SU-DHL-6 (cell line): ENCODE measurements at regions not wholly inside any gene's neighbourhood (a gene's known extent, or its start where the extent isn't known, plus 50 kb on each side); places are given as distances from the start of the nearest gene placed in this dataset.

Experiments
- EZH2phosphoT487 ChIP-seq: fragments of 200-600 bp; sonication (generic), shearing (Covaris generic); conservative IDR thresholded peaks from 2 replicates; pipeline ENCODE4 v1.6.1; 2018; ENCODE audit warnings: mild to moderate bottlenecking, antibody characterized with exemption, low read length, moderate library complexity, mixed read lengths
- TF ChIP-seq, protein P1 (sequence below): fragments of 200-600 bp; sonication (generic); IDR thresholded peaks from one replicate; pipeline ENCODE4 v1.5.1; 2017; ENCODE audit warnings: antibody characterized with exemption, mild to moderate bottlenecking, low read length, moderate library complexity; ENCODE audit not compliant: insufficient read depth, poor library complexity, severe bottlenecking

DNA sequence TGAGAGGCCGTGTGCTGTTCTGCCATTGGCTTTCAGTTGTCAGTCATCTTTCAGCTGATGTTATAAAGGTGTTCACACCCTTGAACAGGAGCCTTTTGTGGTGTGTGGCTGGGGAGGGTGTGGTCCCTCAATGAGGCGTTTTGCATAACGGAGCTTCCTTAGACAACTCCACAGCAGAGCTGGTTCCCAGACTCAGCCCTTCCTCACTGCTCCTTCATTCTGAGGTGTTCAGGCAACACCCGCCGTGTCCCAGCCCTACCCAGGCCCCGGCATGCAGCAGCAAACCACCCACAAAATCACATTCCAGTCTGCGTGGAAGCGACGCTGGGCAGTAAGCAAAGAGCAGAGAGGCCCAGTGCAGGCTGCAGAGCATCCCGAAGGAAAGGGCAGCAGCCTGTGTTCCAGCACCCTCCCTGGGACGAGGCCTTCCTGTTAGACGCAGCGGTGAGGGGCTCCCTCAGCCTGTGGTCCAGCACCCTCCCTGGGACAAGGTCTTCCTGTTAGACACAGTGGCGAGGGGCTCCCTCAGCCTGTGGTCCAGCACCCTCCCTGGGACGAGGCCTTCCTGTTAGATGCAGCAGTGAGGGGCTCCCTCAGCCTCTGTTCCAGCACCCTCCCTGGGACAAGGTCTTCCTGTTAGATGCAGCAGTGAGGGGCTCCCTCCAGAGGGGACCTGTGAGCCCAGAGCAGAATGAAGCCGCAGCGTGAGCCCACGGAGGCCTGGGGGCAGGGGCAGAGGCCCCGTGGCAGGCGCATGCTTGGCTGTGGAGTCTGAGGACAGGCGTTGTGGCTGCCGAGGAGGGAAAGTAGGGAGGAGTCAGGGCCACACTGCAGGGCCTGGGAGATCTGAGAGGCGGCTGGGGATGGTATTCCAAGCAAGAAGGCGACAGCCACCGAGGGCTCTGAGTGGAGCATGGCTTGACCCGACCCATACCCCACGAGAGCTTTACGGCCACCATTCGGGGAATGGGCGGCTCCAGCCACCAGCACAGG lies 201.8 kb upstream of the HDAC4 start:
- TF ChIP-seq, protein P1, sequence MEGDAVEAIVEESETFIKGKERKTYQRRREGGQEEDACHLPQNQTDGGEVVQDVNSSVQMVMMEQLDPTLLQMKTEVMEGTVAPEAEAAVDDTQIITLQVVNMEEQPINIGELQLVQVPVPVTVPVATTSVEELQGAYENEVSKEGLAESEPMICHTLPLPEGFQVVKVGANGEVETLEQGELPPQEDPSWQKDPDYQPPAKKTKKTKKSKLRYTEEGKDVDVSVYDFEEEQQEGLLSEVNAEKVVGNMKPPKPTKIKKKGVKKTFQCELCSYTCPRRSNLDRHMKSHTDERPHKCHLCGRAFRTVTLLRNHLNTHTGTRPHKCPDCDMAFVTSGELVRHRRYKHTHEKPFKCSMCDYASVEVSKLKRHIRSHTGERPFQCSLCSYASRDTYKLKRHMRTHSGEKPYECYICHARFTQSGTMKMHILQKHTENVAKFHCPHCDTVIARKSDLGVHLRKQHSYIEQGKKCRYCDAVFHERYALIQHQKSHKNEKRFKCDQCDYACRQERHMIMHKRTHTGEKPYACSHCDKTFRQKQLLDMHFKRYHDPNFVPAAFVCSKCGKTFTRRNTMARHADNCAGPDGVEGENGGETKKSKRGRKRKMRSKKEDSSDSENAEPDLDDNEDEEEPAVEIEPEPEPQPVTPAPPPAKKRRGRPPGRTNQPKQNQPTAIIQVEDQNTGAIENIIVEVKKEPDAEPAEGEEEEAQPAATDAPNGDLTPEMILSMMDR = no peak
- no peak for TF ChIP-seq EZH2phosphoT487
